Heart right ventricle (tissue), 16 donors: ENCODE measurements at regions not wholly inside any gene's neighbourhood (a gene's known extent, or its start where the extent isn't known, plus 50 kb on each side); places are given as distances from the start of the nearest gene placed in this dataset.

Experiments
- ATAC-seq, 8 donors: fragments of 200-7000 bp; cut with Tn5 transposase; one replicate each; pipeline ENCODE4 v1.9.1; 2020; ENCODE audit warnings: mild to moderate bottlenecking in 8 of 8, moderate library complexity in 8 of 8, moderate number of reproducible peaks in 1 of 8
- DNase-seq, 2 donors: peaks; one replicate each; pipeline ENCODE4 v3.0.0-alpha.2; 2020
- H3K27ac ChIP-seq, 10 donors: fragments of 200-600 bp; sonication (generic) in 2 of 10; one replicate each; pipeline versions ENCODE4 v1.5.0 to v1.8.0; 2020 to 2022; ENCODE audit warnings: mild to moderate bottlenecking in 3 of 10
- H3K27me3 ChIP-seq, 7 donors: fragments of 200-600 bp; one replicate each; pipeline ENCODE4 v1.8.0; 2021 to 2022; ENCODE audit warnings: mild to moderate bottlenecking in 2 of 7
- H3K36me3 ChIP-seq, 9 donors: fragments of 200-600 bp; sonication (generic) in 1 of 9; one replicate each; pipeline versions ENCODE4 v1.5.0 to v1.8.0; 2020 to 2022; ENCODE audit warnings: mild to moderate bottlenecking in 2 of 9
- H3K4me1 ChIP-seq, 9 donors: fragments of 200-600 bp; sonication (generic) in 1 of 9; one replicate each; pipeline versions ENCODE4 v1.5.0 to v1.8.0; 2020 to 2022; ENCODE audit warnings: mild to moderate bottlenecking in 4 of 9
- H3K4me3 ChIP-seq, 10 donors: fragments of 200-600 bp; sonication (generic) in 2 of 10; one replicate each; pipeline versions ENCODE4 v1.5.0 to v1.8.0; 2020 to 2022; ENCODE audit warnings: mild to moderate bottlenecking in 7 of 10, moderate library complexity in 2 of 10
- H3K9me3 ChIP-seq, 11 donors: fragments of 200-600 bp in 10 of 11; sonication (generic) in 2 of 11; one replicate each; pipeline versions ENCODE4 v1.5.0 to v1.8.0; 2013 to 2022; ENCODE audit warnings: mild to moderate bottlenecking in 2 of 11, control low read depth in 1 of 11, moderate library complexity in 1 of 11
- CTCF ChIP-seq, 9 donors: fragments of 200-600 bp; sonication (generic) in 2 of 9; IDR thresholded peaks; one replicate each; pipeline versions ENCODE4 v1.5.0 to v1.8.0; 2021 to 2022; ENCODE audit warnings: antibody characterized with exemption in 9 of 9, mild to moderate bottlenecking in 5 of 9, moderate library complexity in 1 of 9
- WGBS, 2 donors: extraction: QIAGEN DNeasy Blood & Tissue Kit; methylation state at CpG; one replicate each; pipeline ENCODE4 v1.1.7; 2013; ENCODE audit warnings: inconsistent platforms in 1 of 2; 5-methylcytosine and 5-hydroxymethylcytosine counted together
- intact Hi-C, 10 donors: fragments of 100-400 bp; cut with DNase I; formaldehyde crosslinking; loops; one replicate each; pipeline versions ENCODE4 v1.11.1 to v1.14.2; 2022
- donor health status: Arrhythmogenic right ventricular cardiomyopathy.
- donor health status: ischemic (EF 13 %, LVEDD 7.1; RV severe dilation, severe dysfunction).
- donor health status: healthy with polysubstance abuse.
- donor health status: DM: no; HTN: yes; CAD: no.
- donor health status: DM: no; HTN: no; CAD: no.
- donor health status: ischemic (EF 25% LVEDD 6.9; RV normal size, moderate dysfunction).
- donor health status: ischemic (EF 25% LVEDD 5.7; RV mildly dilated, moderate dysfunction).
- donor health status: healthy.
- donor health status: DM: yes; HTN: yes; CAD: no.
- donor health status: Ischemic cardiomyopathy.
- donor health status: ischemic (EF 35%, LVEDD 5.7; RV mildly dilated, moderate dysfunction).
- donor health status: nonischemic (EF 11% LVEDD 7.7; RV severe dilation, severe dysfunction).
- donor health status: DM: yes; HTN: yes; CAD: no.
- donor health status: PGD.
- donor health status: ischemic (EF 29% LVEDD 5.4; RV normal size, mild dysfunction).
- donor health status: nonischemic (EF 23%, LVEDD 6.1; RV moderate dilation, normal function).

GRCh38 chr1:229834230-229834629 is 208.2 kb downstream of the URB2 start:
- DNase-seq (no peak), ATAC-seq (no peak)
- intact Hi-C loops = no loop called here
- H3K4me1 ChIP-seq = peaks cover 0 to under 1% (median 0%) of the 10 kb centered on the region in 9 donors
- WGBS, 2 donors = 88 to 95% methylated on average over 6 of the region's 6 CpGs
- no peaks in the 10 kb centered on the region for H3K36me3 ChIP-seq
- no peak overlapping the region for H3K27ac ChIP-seq
- no peaks in the 10 kb centered on the region for H3K9me3 ChIP-seq
- no peak for TF ChIP-seq CTCF (IDR thresholded peaks at IDR 0.05)
- H3K27me3 ChIP-seq = peaks cover 0 to 9% (median 4%) of the 10 kb centered on the region in 7 donors
- no peak overlapping the region for H3K4me3 ChIP-seq

GRCh38 chr1:229835226-229835625 is 209.2 kb downstream of the URB2 start:
- Histone ChIP-seq H3K27ac (no peak overlapping the region), H3K4me1 (no peaks in the 10 kb centered on the region), H3K27me3 (peaks cover 0 to 9% (median 4%) of the 10 kb centered on the region in 7 donors), H3K4me3 (no peak overlapping the region), H3K9me3 (no peaks in the 10 kb centered on the region), H3K36me3 (no peaks in the 10 kb centered on the region)
- TF ChIP-seq CTCF (IDR thresholded peaks at IDR 0.05) = no peak
- no peak for DNase-seq
- intact Hi-C loops = no loop called here
- WGBS, 2 donors = 47 to 53% methylated on average over 5 of the region's 5 CpGs
- ATAC-seq = no peak

- intact Hi-C loops = no loop called here
- WGBS, 2 donors = 76 to 77% methylated on average over 9 of the region's 9 CpGs
- no peak for ATAC-seq
Observed at GRCh38 chr1:229836324-229836723, 210.3 kb downstream of the URB2 start.

GRCh38 chr1:229838204-229838603 is 212.2 kb downstream of the URB2 start:
- no peak overlapping the region for H3K27ac ChIP-seq
- no peaks in the 10 kb centered on the region for H3K36me3 ChIP-seq
- no peak for ATAC-seq
- WGBS, 2 donors = 84 to 89% methylated on average over 7 of the region's 7 CpGs
- no peak for TF ChIP-seq CTCF (IDR thresholded peaks at IDR 0.05)
- intact Hi-C loops = no loop called here
- peaks cover 0 to 9% (median 4%) of the 10 kb centered on the region in 7 donors for H3K27me3 ChIP-seq
- no peak overlapping the region for H3K4me3 ChIP-seq
- H3K9me3 ChIP-seq = no peaks in the 10 kb centered on the region
- peaks cover 0 to under 1% (median 0%) of the 10 kb centered on the region in 9 donors for H3K4me1 ChIP-seq
- DNase-seq = no peak

More at GRCh38 chr1:229836324-229836723, 210.3 kb downstream of the URB2 start:
- Histone ChIP-seq H3K4me3 (no peak overlapping the region), H3K27me3 (peaks cover 0 to 9% (median 4%) of the 10 kb centered on the region in 7 donors), H3K27ac (no peak overlapping the region), H3K4me1 (no peaks in the 10 kb centered on the region), H3K36me3 (no peaks in the 10 kb centered on the region), H3K9me3 (no peaks in the 10 kb centered on the region)
- no peak for TF ChIP-seq CTCF (IDR thresholded peaks at IDR 0.05)
- no peak for DNase-seq
